GM21360 (cell line): ENCODE measurements at regions not wholly inside any gene's neighbourhood (a gene's known extent, or its start where the extent isn't known, plus 50 kb on each side); places are given as distances from the start of the nearest gene placed in this dataset.
"Not testable (repeated sequence)": the region's sequence is repeated elsewhere in the genome, so short reads cannot be mapped to it uniquely, and the experiment has no call there.

Experiments used
- ATAC-seq: cut with Tn5 transposase; IDR thresholded peaks from one replicate; pipeline ENCODE4 v1.9.1; 2021; ENCODE audit warnings: mild to moderate bottlenecking, moderate library complexity; ENCODE audit not compliant: unreplicated experiment

DNA sequence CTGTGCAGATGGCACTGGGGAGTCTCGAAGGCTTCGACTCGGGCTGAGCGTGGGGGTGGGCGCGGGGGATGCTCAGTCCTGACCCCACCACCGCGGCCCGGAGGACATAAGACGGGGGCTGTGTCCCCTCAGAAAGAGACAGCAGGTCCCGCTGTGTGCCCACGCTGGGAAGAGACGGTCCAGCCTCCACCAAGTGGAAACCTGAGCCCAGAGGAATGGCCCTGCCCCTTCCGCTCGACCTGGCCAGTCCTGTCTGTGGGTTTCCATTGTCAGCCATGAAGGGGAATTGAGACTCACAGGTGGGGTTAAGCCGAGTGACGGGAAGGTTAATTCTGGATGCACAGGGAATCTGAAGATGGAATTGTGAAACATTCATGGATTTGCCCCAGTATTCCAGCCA is 442.7 kb downstream of the PREX1 start:
- ATAC-seq: no peak

DNA sequence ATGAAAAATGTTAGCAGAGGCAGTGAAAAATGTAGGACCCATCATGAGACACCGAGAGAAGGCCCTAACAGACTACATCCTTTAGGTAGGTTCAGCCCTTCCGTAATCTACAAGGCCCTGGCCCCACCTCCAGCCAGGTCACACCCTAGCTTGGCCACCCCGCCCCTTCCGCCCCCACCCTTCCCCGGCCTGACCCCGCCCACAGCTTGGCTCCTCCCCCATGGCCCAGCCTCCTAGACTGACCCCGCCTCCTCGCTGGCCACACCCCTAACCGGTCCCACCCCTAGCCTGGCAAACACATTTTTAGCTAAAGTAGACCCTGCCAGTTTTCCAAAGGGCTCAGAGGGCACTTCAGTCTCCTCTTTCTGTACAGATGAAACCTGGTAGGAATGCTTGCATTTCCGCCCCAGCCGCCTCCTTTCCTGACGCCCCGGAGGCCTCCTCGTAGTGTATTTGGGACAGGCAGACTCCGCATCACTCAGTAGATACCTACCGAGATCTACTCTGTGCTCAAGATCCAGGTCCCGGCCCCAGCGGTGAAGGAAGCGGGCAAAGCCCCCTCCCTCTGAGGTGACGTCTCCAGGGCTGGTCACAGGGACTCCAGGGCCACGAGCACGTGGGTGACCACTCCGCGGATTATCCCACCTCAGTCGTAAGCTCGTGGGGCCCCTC is 443.5 kb downstream of the PREX1 start:
- no peak for ATAC-seq

DNA sequence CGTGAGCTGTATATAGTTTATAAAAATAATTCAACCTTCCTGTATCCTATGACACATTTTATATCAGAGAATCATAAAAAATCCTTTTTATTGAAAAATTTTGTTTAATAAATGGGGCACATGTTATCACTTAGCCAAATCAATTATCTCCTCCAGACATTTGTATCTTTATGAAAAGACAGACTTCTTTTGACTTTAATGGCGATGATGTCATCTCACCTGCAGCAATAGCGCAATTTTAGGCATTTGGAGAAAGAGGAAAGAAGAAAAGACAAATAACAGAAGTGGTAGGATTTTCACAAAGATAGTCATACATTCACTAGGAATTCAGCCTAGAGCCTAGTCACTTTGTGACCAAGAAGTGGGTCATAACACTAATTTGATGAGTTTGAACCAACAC is 444.5 kb downstream of the PREX1 start:
- no peak for ATAC-seq

DNA sequence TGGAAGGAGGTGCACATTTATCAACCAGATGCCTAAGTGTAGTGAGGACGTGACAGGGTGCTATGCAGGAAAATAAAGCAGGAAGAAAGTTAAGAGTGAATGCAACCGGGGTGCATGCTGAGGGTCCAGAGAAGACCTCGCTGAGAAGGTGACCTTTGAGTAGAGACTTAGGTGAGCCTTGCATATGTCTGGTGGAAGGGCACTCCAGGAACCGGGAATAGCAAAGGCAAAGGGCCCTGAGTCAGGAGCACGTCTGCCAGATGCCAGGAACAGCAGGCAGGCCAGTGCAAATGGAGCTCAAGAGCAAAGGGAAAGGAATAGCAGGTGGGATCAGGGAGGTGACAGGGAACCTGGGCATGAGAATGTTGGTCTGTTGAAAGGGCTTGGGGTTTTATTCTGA is 445.5 kb downstream of the PREX1 start:
- ATAC-seq: no peak

DNA sequence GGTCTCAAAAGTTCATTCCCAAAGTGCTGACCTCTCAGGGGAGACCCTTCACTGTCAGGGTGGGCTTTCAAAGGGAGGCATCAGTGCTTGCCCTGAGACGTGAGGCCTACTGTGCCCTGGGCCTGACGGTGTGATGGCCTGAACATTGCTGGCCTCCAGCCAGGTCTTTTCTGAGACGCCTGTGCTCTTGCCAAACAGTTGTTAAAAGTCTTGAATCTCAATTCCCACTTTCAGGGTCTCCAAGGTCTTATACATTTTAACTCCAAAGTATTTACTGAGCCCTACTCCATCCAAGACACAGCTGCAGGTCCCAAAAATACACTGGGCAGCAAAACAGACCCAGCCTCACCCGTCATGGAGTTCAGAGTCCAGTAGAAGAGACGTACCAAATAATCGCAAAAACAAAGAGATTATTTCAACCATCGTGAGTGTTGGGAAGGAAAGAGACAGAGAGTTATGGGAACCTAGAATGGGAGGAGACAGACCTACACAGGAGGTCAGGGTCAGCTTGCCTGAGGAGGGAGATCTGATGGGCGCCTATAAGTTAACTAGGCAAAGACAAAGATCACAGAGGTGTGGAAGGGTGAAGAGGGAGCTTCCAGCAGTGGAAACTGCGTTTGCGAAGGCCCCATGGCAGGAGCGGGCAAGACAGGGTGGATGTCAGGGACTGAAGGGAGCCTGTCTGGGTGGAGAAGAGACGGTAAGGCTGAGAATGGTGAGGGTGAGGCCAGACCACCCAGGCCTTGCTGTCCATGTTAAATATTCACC is 446.3 kb downstream of the PREX1 start:
- ATAC-seq: no peak

DNA sequence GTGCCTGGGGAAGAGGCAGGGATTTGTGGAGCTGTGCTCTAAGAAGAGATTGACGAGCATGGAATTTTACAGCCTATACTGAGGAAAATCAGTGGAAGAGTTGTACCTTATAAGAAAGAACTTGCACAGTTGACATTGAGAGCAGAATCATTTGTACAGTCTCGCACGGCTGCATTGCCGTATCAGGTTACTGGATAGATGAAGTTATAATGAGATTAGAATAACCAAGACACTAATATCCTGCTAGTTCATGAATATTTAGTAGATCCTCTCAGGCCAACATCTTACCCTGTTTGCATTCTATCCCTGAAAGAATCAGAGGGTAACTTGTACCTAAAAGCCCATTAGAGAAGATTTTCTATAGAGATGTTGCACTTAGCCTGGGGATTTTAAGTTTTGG is 447.1 kb downstream of the PREX1 start:
- ATAC-seq: no peak

DNA sequence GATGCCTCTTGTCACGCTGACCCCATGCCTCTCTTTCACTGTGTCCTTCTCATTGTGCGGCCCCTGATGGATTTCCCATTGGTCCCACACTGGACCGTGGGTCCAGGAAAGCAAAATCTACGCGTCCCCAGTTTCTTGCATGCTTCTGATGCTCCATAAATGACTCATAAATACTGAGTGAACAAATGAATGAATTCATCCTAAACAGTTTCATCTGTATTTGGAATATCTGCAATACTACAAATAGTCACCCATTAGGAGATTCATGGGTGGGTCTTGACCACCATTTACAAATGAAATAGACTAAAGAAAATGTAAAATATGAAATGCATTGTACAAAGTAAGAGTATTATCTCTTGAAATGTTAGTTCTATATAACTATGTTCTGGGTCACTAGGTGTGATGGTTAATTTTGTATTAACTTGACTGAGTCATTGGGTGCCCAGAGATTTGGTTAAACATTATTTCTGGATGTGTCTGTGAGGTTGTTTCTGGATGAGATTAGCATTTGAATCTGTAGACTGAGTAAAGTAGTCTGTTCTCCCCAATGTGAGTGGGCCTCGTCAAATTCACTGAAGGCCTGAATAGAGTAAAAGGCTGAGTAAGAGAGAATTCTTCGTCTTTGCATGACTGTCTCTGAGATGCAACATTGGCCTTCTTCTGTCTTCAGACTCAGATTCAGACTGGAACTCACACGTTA is 448.7 kb downstream of the PREX1 start:
- no peak for ATAC-seq

DNA sequence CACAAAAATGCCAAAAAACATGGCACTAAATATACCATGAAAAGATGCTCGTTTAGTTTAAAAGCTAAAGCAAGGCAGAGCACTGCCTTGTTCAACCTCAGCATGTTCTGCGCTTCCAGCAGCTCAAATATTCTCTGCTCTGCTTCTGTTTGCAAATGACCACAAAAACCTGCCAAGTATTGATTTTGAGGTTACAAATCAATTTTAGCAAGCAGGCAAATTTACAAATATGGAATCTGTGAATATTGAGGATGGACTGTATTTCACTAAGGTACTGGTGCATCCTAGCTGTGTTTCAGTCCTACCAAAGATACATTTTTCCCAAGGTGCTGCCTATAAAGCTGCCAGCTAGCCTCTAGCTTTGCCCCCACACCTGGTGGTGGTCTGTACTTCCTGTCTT is 449.9 kb downstream of the PREX1 start:
- no peak for ATAC-seq

DNA sequence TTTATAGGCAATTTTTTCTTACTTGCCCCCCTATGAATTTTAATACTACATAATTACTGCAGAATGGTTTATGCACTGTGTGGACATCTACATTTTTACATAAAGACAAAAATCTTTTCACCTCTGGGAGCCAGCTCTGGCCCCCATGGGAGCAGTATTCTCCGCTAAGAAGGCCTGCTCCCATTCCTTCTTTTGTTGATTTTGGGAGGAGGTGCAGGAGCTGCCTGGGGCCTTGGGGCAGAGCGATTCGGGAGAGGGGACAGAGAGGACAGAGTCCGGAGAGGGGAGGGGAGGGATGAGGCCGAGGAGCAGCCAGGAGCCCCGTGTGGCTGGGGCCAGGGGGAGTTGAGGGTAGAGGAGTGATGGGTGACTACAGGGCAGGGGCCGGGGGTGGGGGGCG is 452.0 kb downstream of the PREX1 start:
- no peak for ATAC-seq

DNA sequence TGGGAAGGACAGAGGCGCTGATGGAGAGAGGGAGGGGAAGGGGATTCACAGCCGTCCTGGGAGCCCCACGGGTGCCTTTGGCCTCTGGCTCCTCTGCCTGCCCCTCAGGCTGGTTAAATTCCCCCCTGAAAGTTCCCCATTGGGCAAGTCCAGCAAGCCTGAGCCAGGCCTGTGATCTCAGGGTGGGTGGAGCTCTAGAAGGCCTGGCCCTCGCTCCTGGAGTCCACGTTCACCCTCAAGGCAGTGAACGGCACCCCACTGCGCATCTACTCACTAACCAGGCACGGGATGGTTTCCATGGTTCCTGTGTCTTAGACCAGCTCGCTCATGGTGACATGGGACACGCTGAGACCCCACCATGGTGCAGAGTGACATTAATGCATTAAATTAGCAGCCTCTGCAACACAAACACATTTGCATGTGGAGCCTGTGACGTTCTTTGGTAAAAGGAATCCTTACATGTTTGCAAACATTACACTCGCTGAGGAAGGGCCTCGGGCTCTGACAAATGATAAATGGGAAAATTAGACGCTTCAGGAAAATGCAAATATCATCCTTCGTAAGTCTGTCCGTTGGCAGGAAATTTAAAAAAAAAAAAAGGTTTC is 452.7 kb downstream of the PREX1 start:
- no peak for ATAC-seq

DNA sequence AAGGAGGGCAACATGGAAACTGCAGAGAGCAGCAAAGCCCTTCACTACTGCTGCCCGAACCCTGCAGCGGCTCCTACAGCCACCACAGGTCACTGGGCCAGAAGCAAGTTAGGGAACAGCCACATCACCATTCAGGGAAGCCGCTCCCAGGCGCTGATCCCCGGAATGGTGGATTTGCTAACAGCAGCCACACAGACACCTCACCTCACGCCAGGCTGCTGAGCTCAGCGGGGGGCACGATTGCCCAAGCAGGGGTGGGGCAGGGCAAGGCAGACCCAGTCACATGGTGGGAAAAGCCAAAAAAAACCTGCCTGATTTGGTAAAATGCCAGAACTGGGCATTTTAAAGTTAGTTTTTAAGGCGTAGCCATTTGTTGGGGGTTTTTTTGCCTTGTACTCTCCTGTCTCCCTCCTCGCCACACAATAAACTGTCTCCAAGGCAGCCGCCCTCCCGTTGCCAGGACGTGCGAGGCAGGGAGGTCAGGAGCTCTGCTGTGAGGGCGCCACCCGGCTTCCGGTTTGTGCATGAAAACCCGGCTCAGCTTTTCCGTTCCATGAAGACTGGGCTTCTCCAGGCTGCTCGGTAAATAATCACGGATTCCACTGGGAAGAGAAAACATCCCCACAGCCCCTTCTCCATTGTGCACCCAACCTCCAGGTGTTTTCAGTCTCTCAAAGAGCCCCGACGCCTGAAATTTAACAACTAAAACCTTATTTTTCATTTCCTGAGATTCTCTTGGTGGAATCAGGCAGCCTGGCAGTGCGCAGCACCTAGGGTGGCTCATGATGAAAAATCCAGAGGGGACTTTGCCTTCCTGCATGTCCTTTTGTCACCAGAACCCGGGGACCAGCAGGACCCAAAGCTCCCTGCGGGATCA is 453.5 kb downstream of the PREX1 start:
- not testable (repeated sequence) for ATAC-seq

DNA sequence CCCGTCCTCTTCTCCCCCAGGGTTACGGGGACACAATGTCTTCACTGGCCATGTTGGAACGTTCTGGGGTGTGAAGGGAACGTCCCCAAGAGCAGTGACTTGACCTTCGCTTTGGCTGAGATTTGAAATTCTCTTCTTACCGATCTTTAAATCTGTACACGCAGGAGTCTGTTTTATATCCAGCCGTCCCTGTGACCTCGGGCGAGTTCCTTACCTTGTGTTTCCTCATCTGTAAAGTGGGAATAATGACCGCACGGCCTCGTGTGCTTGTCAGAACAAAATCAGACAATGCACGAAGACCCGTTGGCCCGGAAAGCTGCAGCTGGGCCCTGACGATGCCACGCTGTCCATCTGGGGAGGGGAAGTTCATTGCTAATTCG is 454.3 kb downstream of the PREX1 start:
- ATAC-seq: no peak

DNA sequence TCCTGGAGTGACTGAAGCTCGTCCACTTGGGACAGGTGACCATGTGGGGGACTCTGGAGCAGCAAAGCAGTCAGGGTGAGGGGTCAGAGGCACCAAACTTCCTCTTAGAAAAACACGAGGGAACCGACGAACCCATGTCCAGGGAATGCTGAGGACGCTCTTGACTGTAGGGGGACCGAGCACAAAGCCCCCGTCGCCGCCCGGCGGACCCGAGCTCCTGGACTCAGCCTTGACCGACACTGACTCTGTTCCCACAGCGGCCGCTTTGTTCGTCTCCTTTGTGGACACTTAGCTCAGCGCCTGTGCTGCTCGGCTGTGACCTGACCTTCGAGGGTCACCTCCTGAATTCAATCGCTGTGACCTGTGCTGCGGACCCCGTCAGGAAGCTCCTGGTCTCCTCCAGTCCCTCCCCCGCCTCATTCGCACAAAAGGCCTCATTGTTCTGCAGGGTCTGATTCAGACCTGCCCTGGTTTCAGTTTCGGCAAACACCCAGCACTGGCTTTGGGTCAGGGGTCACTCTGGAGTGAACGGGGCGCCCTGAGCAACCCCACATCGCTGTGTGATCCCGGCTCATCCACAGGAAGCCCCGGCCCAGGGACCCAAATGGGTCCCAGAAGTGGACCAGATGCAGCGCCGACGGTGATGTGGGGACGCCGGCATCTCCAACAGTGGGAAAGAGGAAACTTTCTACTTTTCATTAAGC is 454.8 kb downstream of the PREX1 start:
- not testable (repeated sequence) for ATAC-seq

DNA sequence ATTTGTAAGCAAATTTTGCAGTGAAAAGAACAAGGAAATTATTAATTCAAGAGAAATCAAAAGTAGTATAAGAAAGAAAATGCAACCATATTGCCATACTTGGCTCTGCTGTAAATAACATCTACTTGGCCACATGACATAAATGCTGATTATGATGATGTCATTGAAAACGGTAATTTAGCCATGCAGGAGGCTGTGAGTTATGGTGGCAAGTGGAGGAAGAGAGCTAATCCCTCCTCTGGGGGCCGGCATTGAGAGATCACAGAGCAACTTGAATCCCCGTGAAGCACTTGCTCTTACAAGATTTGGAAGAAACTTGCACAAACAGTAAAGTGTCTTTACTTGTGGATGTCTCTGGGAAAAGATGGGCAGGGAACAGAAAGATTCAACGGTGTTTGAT is 456.6 kb downstream of the PREX1 start:
- no peak for ATAC-seq

DNA sequence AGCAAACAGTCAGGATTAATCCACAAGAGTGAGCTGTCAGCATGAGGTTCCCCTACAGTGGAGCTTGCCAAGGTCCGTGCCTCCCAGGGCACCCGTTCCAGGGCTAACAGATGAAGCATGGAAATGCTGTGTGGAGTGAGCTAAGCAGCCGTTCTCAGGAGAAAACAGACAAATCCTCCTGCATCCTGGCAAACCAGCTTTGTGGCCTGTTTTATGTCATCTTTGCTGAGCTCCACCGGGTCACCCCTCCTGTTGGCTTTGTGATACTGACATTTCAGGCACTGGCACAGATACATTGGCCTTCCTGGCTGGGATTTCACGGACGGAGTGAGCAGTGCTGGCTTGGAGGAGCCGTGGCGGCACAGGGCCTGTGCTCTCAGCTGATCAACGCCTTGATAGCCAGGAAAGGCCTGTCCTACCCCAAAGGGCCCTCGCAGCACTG is 459.2 kb downstream of the PREX1 start:
- not testable (repeated sequence) for ATAC-seq

DNA sequence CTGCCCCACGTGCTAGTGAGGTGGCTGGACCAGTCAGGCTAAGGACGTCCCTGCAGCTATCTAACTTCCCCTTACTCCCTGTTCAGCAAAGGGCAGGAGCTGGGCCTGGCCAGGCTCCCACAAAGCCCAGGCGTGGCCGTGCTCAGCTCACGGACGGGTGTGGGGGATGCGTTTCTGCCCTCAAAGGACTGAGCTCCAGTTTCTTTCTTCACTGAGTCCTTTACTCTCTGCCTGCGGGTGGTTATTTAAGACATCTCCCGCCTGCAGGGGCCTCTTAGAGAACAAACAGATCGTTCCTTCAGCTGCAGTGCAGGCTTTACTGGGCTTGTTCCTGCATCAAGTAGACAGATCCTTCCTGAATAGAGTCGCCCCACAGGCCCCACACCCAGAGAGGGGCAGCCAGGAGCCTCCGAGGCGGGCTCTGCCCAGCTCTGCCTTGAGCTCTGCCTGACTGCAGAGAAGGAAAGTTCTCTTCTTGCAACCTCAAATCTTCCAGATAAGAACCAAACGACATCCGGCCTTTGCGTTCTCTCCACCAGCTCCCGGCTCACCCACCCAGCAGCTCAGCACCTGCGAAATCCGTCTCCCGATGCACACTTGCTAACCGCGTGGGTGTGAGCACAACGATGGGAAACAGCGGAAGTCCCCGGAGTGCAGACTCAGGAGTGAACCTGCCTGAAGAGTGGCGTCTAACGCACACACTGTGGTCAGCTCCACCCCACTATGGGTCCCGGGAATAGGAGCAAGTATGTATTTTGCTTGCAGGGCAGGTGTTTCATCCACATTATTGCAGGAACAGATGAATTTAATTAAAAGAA is 460.0 kb downstream of the PREX1 start:
- not testable (repeated sequence) for ATAC-seq

DNA sequence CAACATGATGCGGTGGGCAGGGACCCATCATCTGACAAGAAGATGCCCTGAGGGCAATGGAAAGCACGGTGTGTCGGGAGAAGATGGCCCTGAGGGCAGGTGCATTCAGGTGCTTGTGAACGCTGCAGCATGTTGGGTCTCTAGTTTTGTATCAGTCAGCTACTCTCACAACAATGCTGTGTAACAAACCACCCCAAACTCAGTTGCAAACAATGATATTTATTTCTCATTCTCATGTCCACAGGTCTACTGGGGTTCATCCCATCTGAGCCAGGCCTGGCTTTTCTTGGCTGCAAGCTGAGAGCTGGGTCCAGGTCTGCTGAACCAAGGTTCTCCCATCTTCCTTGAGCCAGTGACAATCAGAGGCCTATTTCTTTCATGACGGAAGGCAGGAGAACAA is 461.6 kb downstream of the PREX1 start:
- ATAC-seq: no peak

DNA sequence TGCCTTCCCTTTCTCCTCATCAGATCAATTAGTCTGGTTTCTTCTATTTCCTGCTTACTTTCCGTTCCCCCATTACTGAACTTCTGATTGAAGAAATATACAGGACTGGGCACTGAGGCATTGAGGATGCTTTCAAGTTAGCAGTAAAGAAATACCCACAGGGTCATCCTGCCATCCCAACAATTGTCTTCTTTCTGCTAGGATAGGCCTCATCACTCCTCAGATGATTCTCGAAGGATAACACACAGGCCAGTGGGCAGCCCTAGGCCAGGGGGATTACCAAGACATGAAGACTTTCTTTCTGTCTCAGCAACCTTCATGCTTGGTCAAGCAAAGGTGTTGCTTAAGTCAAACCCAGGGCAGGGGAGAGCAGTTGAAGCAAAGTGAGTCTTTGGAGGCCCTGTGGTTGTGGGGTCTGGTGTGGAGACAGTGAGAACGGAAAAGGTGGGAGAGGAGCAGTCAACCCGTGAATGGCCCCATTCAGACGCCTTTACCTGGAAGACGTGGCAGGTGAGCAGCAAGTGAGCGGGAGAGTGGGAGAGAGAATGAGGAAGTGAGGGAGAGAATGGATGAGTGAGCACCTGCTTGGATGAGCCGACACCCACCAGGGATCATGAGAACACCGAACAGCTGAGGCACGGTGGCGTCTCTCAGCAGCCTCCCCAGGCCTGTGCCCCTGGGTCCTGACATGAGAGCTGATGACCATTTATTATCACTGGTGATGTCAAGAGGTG is 462.9 kb downstream of the PREX1 start:
- no peak for ATAC-seq
